K562 (cell line): ENCODE measurements at regions not wholly inside any gene's neighbourhood (a gene's known extent, or its start where the extent isn't known, plus 50 kb on each side); places are given as distances from the start of the nearest gene placed in this dataset.

ENCODE experiments used
- ATAC-seq: fragments of 200-7000 bp; cut with Tn5 transposase; 3 replicates; pipeline ENCODE4 v1.9.1; 2020; ENCODE audit warnings: moderate library complexity
- BruUV-seq: library from RNA; stranded (reverse); fragments of 400-500 nt; replicated peaks from 2 replicates; lab custom pipeline; 2021; lab: Mats Ljungman, UMichigan
- CTCF ChIA-PET: fragments of 300-600 bp; formaldehyde crosslinking; extraction: SDS; loops from one replicate; lab custom pipeline; 2021; ENCODE audit warnings: low intra/inter-chr PET ratio; lab: Yijun Ruan, JAX
- POLR2A ChIA-PET: fragments of 300-600, 350-650 bp; sonication (Branson Sonifier 250); formaldehyde crosslinking; extraction: SDS; loops from one replicate; lab custom pipeline; 2021; ENCODE audit warnings: antibody characterized with exemption, inconsistent platforms; lab: Yijun Ruan, JAX
- DNase-seq, 4 experiments: peaks; one replicate each; pipeline versions ENCODE4 v3.0.0 to v3.0.0-alpha.2; 2011 to 2018; ENCODE audit warnings: low spot score in 3 of 4, mixed read lengths in 3 of 4; ENCODE audit errors: extremely low read depth in 1 of 4
- FAIRE-seq: peaks from 2 replicates; lab custom pipeline; 2011; peaks lifted over from hg19 to GRCh38; lab: Jason Lieb, UNC
- H2AFZ ChIP-seq: 2 replicates; pipeline ENCODE4 v1.6.0; 2011; ENCODE audit warnings: low read depth, low read length, control low read depth, inconsistent platforms
- H3K27ac ChIP-seq: fragments of 200-600 bp; 3 replicates; pipeline ENCODE4 v1.8.0; 2011; ENCODE audit warnings: low read depth, mild to moderate bottlenecking, control low read depth, inconsistent platforms, low read length, moderate library complexity, mixed read lengths; ENCODE audit errors: extremely low read depth
- H3K27me3 ChIP-seq, 2 experiments: fragments of 300-600 bp in 1 of 2; 2 replicates in 1 of 2; 3 replicates in 1 of 2; pipeline versions ENCODE4 v1.6.0 to v1.8.0; 2011; ENCODE audit warnings: inconsistent platforms in 2 of 2, low read length in 2 of 2, mild to moderate bottlenecking in 1 of 2, mixed read lengths in 1 of 2, moderate library complexity in 1 of 2; ENCODE audit not compliant: control insufficient read depth in 2 of 2, insufficient read depth in 2 of 2
- H3K36me3 ChIP-seq: fragments of 300-600 bp; 3 replicates; pipeline ENCODE4 v1.8.0; 2011; ENCODE audit warnings: mild to moderate bottlenecking, low read length, inconsistent platforms; ENCODE audit not compliant: control insufficient read depth, insufficient read depth
- H3K4me1 ChIP-seq, 2 experiments: fragments of 200-600 bp in 1 of 2; replicated peaks in 1 of 2; 2 replicates in 1 of 2; 3 replicates in 1 of 2; pipeline versions ENCODE4 v1.5.1 to v1.8.0; 2011; ENCODE audit warnings: inconsistent platforms in 2 of 2, low read length in 2 of 2, mild to moderate bottlenecking in 1 of 2, mixed read lengths in 1 of 2, moderate library complexity in 1 of 2; ENCODE audit not compliant: control insufficient read depth in 2 of 2, insufficient read depth in 2 of 2
- H3K4me2 ChIP-seq: 2 replicates; pipeline ENCODE4 v1.6.1; 2011; ENCODE audit warnings: low read length, control low read depth, inconsistent platforms, mixed read lengths; ENCODE audit not compliant: insufficient read depth
- H3K4me3 ChIP-seq: fragments of 200-600 bp; sonication (generic), shearing (Covaris generic); 2 replicates; pipeline ENCODE4 v1.5.1; 2016; ENCODE audit warnings: control low read depth, inconsistent platforms
- H3K79me2 ChIP-seq: fragments of 200-600 bp; 3 replicates; pipeline ENCODE4 v1.8.0; 2011; ENCODE audit warnings: low read length, inconsistent platforms; ENCODE audit not compliant: control insufficient read depth, insufficient read depth
- H3K9ac ChIP-seq, 2 experiments: 2 replicates each; pipeline versions ENCODE4 v1.6.0 to v1.6.1; 2011; ENCODE audit warnings: low read depth in 2 of 2, low read length in 2 of 2, control low read depth in 1 of 2, inconsistent platforms in 1 of 2, mild to moderate bottlenecking in 1 of 2, mixed read lengths in 1 of 2; ENCODE audit not compliant: insufficient read depth in 1 of 2
- H3K9me1 ChIP-seq: one replicate; pipeline ENCODE4 v1.6.0; 2011; ENCODE audit warnings: inconsistent platforms, mild to moderate bottlenecking, low read length, moderate library complexity; ENCODE audit not compliant: control insufficient read depth, insufficient read depth
- H3K9me3 ChIP-seq: replicated peaks from 2 replicates; pipeline ENCODE4 v1.5.1; 2011; ENCODE audit warnings: low read depth, low read length, inconsistent platforms; ENCODE audit not compliant: control insufficient read depth, insufficient read depth
- H4K20me1 ChIP-seq: replicated peaks from 2 replicates; pipeline ENCODE4 v1.6.1; 2011; ENCODE audit warnings: low read length, inconsistent platforms, mixed read lengths; ENCODE audit not compliant: control insufficient read depth, insufficient read depth
- BDP1 ChIP-seq: IDR thresholded peaks from 3 replicates; pipeline ENCODE4 v1.6.1; 2011; ENCODE audit not compliant: insufficient read length, insufficient read depth
- BRCA1 ChIP-seq, 2 experiments: fragments of 450-650 bp in 1 of 2; sonication (generic) in 1 of 2; formaldehyde crosslinking in 1 of 2; IDR thresholded peaks; 2 replicates each; pipeline versions ENCODE4 v1.5.0 to v1.6.1; 2017 to 2020; ENCODE audit warnings: mild to moderate bottlenecking in 1 of 2, missing genetic modification reagents in 1 of 2
- HSF4 ChIP-seq: fragments of 250-450 bp; sonication (Bioruptor Pico); IDR thresholded peaks from 2 replicates; pipeline ENCODE4 v2.1.2; 2022; ENCODE audit warnings: mild to moderate bottlenecking, moderate library complexity, borderline replicate concordance
- KLF10 ChIP-seq: fragments of 250-450 bp; sonication (Bioruptor Pico); IDR thresholded peaks from 2 replicates; pipeline ENCODE4 v1.6.1; 2021; ENCODE audit warnings: matching md5 sums
- RBBP5 ChIP-seq: fragments of 200-600 bp; sonication (generic); IDR thresholded peaks from 2 replicates; pipeline ENCODE4 v1.6.1; 2012; ENCODE audit warnings: borderline replicate concordance, mild to moderate bottlenecking, low read length, control low read depth, inconsistent platforms; ENCODE audit not compliant: insufficient read depth, poor library complexity, severe bottlenecking
- SNRNP70 ChIP-seq: fragments of 200-400 bp; formaldehyde crosslinking; optimal IDR thresholded peaks from 2 replicates; pipeline ENCODE3; 2017; ENCODE audit warnings: low read depth, low read length
- TFAM ChIP-seq: fragments of 250-450 bp; sonication (Bioruptor Pico); conservative IDR thresholded peaks from 2 replicates; pipeline ENCODE4 v1.5.0; 2021; ENCODE audit warnings: mild to moderate bottlenecking, moderate library complexity
- TSC22D4 ChIP-seq: fragments of 450-650 bp; IDR thresholded peaks from 2 replicates; pipeline ENCODE4 v1.6.1; 2016; ENCODE audit warnings: missing genetic modification characterization, missing biosample characterization, control low read depth
- ZNF586 ChIP-seq: fragments of 450-650 bp; formaldehyde crosslinking; conservative IDR thresholded peaks from 2 replicates; pipeline ENCODE4 v1.4.0; 2020; ENCODE audit warnings: mild to moderate bottlenecking, moderate library complexity
- ZSCAN32 ChIP-seq: fragments of 450-650 bp; formaldehyde crosslinking; IDR thresholded peaks from 2 replicates; pipeline ENCODE4 v1.4.0; 2020; ENCODE audit warnings: mild to moderate bottlenecking, moderate library complexity
- WGBS: fragments of 100-300 bp; shearing (Covaris generic); methylation state at CpG from one replicate; pipeline ENCODE4 v1.1.6; 2016; ENCODE audit warnings: low coverage, mixed read lengths; ENCODE audit not compliant: insufficient coverage; ENCODE audit errors: missing lambda C conversion rate; 5-methylcytosine and 5-hydroxymethylcytosine counted together
- in situ Hi-C: fragments of 300-500 bp; cut with MboI; formaldehyde crosslinking; loops from 4 replicates; pipeline ENCODE4 v1.15.0; 2018; ENCODE audit warnings: inconsistent platforms, mixed read lengths
- intact Hi-C: fragments of 100-400 bp; cut with micrococcal nuclease; formaldehyde crosslinking; loops from 2 replicates; pipeline ENCODE4 v1.14.2; 2022
- TF ChIP-seq, protein P1 (sequence below): sonication (generic); formaldehyde crosslinking; IDR thresholded peaks from 2 replicates; pipeline ENCODE4 v1.8.1; 2023; ENCODE audit warnings: mild to moderate bottlenecking, missing genetic modification reagents
- TF ChIP-seq, protein P2 (sequence below): fragments of 450-650 bp; IDR thresholded peaks from 2 replicates; pipeline ENCODE4 v1.6.1; 2016
- TF ChIP-seq, protein P3 (sequence below): fragments of 250-450 bp; sonication (Bioruptor Pico); IDR thresholded peaks from 2 replicates; pipeline ENCODE4 v1.5.0; 2021; ENCODE audit warnings: mild to moderate bottlenecking, moderate library complexity

DNA sequence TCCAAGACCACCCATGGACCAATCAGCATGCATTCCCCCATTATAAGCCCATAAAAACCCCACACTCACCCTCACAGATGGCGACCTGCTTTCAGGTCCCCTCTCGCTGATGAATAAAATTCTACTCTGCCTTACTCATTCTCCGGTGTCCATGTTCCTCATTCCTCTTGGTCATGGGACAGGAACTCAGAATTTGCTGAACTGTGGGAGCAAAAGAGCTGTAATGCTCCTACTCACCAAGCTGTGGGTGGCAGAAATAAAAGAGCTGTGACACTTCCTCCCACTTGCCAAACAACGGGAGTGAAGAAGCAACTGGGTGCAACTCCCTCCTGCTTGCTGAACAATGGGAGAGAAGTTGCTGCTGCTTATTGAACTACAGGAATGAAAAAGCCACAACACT is 168.5 kb upstream of the PCDH18 start (continued):
- TF ChIP-seq HSF4 (CRISPR knock-in tag) (no peak), TSC22D4 (tag) (no peak), SNRNP70 (no peak), TFAM (CRISPR knock-in tag) (no peak)
- TF ChIP-seq, protein P1, sequence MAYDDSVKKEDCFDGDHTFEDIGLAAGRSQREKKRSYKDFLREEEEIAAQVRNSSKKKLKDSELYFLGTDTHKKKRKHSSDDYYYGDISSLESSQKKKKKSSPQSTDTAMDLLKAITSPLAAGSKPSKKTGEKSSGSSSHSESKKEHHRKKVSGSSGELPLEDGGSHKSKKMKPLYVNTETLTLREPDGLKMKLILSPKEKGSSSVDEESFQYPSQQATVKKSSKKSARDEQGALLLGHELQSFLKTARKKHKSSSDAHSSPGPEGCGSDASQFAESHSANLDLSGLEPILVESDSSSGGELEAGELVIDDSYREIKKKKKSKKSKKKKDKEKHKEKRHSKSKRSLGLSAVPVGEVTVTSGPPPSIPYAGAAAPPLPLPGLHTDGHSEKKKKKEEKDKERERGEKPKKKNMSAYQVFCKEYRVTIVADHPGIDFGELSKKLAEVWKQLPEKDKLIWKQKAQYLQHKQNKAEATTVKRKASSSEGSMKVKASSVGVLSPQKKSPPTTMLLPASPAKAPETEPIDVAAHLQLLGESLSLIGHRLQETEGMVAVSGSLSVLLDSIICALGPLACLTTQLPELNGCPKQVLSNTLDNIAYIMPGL, result no peak

DNA sequence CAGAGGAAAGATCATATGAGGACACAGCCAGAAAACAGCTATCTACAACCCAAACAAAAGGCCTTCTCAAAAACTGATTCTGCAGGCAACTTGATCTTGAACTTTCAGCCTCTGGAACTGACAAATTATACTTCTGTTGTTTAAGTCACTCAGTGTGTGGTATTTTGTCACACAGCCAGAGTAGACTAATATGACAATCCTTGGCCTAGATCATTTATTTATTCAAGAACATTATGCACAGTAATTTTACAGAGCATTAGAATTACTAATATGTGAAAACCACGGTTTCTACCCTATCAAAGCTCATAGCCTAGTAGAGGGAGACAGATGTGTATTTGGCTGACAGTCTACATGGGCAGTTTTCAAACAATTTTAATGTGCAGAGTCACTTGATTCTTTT is 167.8 kb upstream of the PCDH18 start:
- no peak overlapping the region for H2AFZ ChIP-seq
- H3K36me3 ChIP-seq, result no peaks in the 10 kb centered on the region
- DNase-seq, result no peak
- H3K9me3 ChIP-seq, result no peaks in the 10 kb centered on the region
- no peaks in the 10 kb centered on the region for H3K27me3 ChIP-seq
- CTCF ChIA-PET, result no interaction called here
- FAIRE-seq, result no peak
- H3K4me1 ChIP-seq, result no peaks in the 10 kb centered on the region
- no peaks in the 10 kb centered on the region for H4K20me1 ChIP-seq
- no peaks in the 10 kb centered on the region for H3K79me2 ChIP-seq
- no peak overlapping the region for H3K4me2 ChIP-seq
- POLR2A ChIA-PET, result no interaction called here
- H3K9me1 ChIP-seq, result no peaks in the 10 kb centered on the region
- in situ Hi-C loops, result no loop called here
- BruUV-seq, result no TSS peak
- ATAC-seq, result no peak
- WGBS, result 0% methylated on average over 1 of the region's 1 CpG
- H3K27ac ChIP-seq, result no peak overlapping the region
- intact Hi-C loops, result no loop called here
- no peak overlapping the region for H3K9ac ChIP-seq
- no peak overlapping the region for H3K4me3 ChIP-seq
- TF ChIP-seq, protein P2, sequence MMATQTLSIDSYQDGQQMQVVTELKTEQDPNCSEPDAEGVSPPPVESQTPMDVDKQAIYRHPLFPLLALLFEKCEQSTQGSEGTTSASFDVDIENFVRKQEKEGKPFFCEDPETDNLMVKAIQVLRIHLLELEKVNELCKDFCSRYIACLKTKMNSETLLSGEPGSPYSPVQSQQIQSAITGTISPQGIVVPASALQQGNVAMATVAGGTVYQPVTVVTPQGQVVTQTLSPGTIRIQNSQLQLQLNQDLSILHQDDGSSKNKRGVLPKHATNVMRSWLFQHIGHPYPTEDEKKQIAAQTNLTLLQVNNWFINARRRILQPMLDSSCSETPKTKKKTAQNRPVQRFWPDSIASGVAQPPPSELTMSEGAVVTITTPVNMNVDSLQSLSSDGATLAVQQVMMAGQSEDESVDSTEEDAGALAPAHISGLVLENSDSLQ, result no peak
- TF ChIP-seq RBBP5, result no peak
- TF ChIP-seq KLF10 (CRISPR knock-in tag), result no peak
- TF ChIP-seq BDP1, result no peak
- no peak for TF ChIP-seq ZNF586 (CRISPR knock-in tag)
- TF ChIP-seq BRCA1 (IDR thresholded peaks at IDR 0.05), result no peak
- no peak for TF ChIP-seq BRCA1 (CRISPR knock-in tag; IDR thresholded peaks at IDR 0.05)
- TF ChIP-seq, protein P3, sequence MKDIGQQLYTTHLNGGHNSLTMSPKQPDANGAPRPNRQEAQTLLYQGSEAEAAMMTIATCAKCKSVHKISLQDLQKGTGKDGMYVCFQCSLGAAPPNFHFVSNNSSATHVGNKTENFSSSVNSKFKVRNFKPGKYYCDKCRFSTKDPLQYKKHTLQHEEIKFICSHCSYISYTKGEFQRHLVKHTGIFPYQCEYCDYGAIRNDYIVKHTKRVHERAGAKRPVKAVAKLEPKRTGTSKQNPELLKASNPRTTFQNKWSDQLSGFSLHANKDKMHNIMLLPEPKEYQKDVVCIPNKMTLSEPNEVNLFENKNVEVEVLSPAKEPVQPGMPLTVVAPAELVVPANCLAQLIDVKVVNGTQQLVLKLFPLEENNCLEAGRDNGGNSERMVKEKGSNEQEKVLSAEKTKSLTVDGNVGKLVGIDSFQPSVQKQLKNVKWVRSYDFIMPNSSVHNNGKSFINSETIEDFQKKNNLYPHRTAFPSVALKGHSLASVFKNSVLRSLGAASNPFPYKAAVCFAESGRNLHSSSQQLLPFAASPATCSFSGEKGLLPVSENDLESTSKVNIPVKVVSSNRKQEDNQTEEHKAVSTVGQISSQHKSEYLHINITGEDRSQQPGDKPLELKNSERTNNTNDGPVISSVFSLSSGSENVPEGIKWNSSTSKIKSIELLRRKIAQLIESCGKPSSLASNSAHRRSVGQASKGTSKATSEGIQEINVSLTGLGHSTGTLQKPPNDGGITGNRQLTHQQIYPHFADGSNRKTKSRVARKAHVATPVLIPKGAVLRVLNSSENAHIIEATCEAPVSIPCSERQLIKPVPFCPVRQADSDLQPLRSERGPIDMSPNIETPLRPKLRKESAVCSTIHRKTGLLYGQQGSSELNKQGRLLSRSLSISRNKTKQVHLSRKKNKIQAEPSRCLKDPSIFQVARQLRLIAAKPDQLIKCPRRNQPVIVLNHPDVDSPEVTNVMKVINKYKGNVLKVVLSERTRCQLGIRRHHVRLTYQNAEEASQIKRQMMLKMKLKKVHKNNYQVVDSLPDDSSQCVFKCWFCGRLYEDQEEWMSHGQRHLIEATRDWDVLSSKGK (CRISPR knock-in tag), result no peak
- no peak for TF ChIP-seq ZSCAN32
